ENCODE measurements at regions not wholly inside any gene's neighbourhood (a gene's known extent, or its start where the extent isn't known, plus 50 kb on each side); places are given as distances from the start of the nearest gene placed in this dataset.

- no peak for TF ChIP-seq CTCF (IDR thresholded peaks at IDR 0.05; ENCODE audit: low read depth, low read length, missing control alignments)
- DNase-seq (ENCODE audit: extremely low read depth, low read depth), result no peak
- H3K4me3 ChIP-seq (replicated peaks; ENCODE audit: low read depth, low read length), result no peak overlapping the region
Observed at GRCh38 chr6:113476937-113477839, 380.0 kb upstream of the MARCKS start.

- DNase-seq (ENCODE audit: extremely low read depth, low read depth), result no peak
- H3K4me3 ChIP-seq (replicated peaks; ENCODE audit: low read depth, low read length), result no peak overlapping the region
- TF ChIP-seq CTCF (IDR thresholded peaks at IDR 0.05; ENCODE audit: low read depth, low read length, missing control alignments), result no peak
Observed at GRCh38 chr6:113480616-113481015, 376.5 kb upstream of the MARCKS start.

GRCh38 chr6:113481458-113481857, 375.7 kb upstream of the MARCKS start:
- DNase-seq (ENCODE audit: extremely low read depth, low read depth), result no peak
- TF ChIP-seq CTCF (IDR thresholded peaks at IDR 0.05; ENCODE audit: low read depth, low read length, missing control alignments), result no peak
- no peak overlapping the region for H3K4me3 ChIP-seq (replicated peaks; ENCODE audit: low read depth, low read length)

- no peak for TF ChIP-seq CTCF (IDR thresholded peaks at IDR 0.05; ENCODE audit: low read depth, low read length, missing control alignments)
- H3K4me3 ChIP-seq (replicated peaks; ENCODE audit: low read depth, low read length), result no peak overlapping the region
- DNase-seq (ENCODE audit: extremely low read depth, low read depth), result no peak
Observed at GRCh38 chr6:113481910-113482309, 375.2 kb upstream of the MARCKS start.

- DNase-seq (ENCODE audit: extremely low read depth, low read depth), result no peak
- no peak for TF ChIP-seq CTCF (IDR thresholded peaks at IDR 0.05; ENCODE audit: low read depth, low read length, missing control alignments)
- H3K4me3 ChIP-seq (replicated peaks; ENCODE audit: low read depth, low read length), result no peak overlapping the region
Observed at GRCh38 chr6:113482771-113483170, 374.4 kb upstream of the MARCKS start.

GRCh38 chr6:113486199-113486598, 370.9 kb upstream of the MARCKS start:
- H3K4me3 ChIP-seq (replicated peaks; ENCODE audit: low read depth, low read length), result no peak overlapping the region
- DNase-seq (ENCODE audit: extremely low read depth, low read depth), result no peak
- TF ChIP-seq CTCF (IDR thresholded peaks at IDR 0.05; ENCODE audit: low read depth, low read length, missing control alignments), result no peak
